HepG2 (cell line): ENCODE measurements at regions not wholly inside any gene's neighbourhood (a gene's known extent, or its start where the extent isn't known, plus 50 kb on each side); places are given as distances from the start of the nearest gene placed in this dataset.

ENCODE experiments used
- ATAC-seq: fragments of 200-7000 bp; cut with Tn5 transposase; 3 replicates; pipeline ENCODE4 v1.9.1; 2020; ENCODE audit warnings: mild to moderate bottlenecking, moderate library complexity
- BruUV-seq: library from RNA; stranded (reverse); fragments of 400-500 nt; replicated peaks from 2 replicates; lab custom pipeline; 2021; lab: Mats Ljungman, UMichigan
- CTCF ChIA-PET: fragments of 300-600 bp; formaldehyde crosslinking; extraction: SDS; loops from one replicate; lab custom pipeline; 2021; ENCODE audit warnings: low total read pairs, inconsistent platforms, low intra/inter-chr PET ratio; lab: Yijun Ruan, JAX
- POLR2A ChIA-PET: fragments of 350-600 bp; sonication (Branson Sonifier 250); formaldehyde crosslinking; loops from one replicate; lab custom pipeline; 2020; ENCODE audit warnings: antibody characterized with exemption, inconsistent platforms; lab: Yijun Ruan, JAX
- DNase-seq: peaks from one replicate; pipeline ENCODE4 v3.0.0-alpha.2; 2015; ENCODE audit warnings: low spot score
- FAIRE-seq: peaks from 3 replicates; lab custom pipeline; 2011; peaks lifted over from hg19 to GRCh38; lab: Jason Lieb, UNC
- H2AFZ ChIP-seq: one replicate; pipeline ENCODE4 v1.6.1; 2011; ENCODE audit warnings: low read length, inconsistent platforms
- H3K27ac ChIP-seq: fragments of 300-600 bp; 3 replicates; pipeline ENCODE4 v1.8.0; 2011; ENCODE audit warnings: mixed run types, mild to moderate bottlenecking, mixed read lengths, low read length, inconsistent platforms; ENCODE audit not compliant: insufficient read depth; ENCODE audit errors: extremely low read length
- H3K27me3 ChIP-seq, 2 experiments: fragments of 200-600 bp in 1 of 2; 2 replicates in 1 of 2; 3 replicates in 1 of 2; pipeline versions ENCODE4 v1.6.0 to v1.8.0; 2011; ENCODE audit warnings: low read length in 2 of 2, mild to moderate bottlenecking in 2 of 2, moderate library complexity in 2 of 2, inconsistent platforms in 1 of 2; ENCODE audit not compliant: insufficient read depth in 2 of 2, control insufficient read depth in 1 of 2
- H3K36me3 ChIP-seq, 2 experiments: fragments of 200-600 bp in 1 of 2; replicated peaks in 1 of 2; 2 replicates in 1 of 2; 3 replicates in 1 of 2; pipeline versions ENCODE4 v1.5.1 to v1.8.0; 2011; ENCODE audit warnings: low read length in 2 of 2, inconsistent platforms in 1 of 2; ENCODE audit not compliant: insufficient read depth in 2 of 2, control insufficient read depth in 1 of 2
- H3K4me1 ChIP-seq: 2 replicates; pipeline ENCODE4 v1.5.1; 2012; ENCODE audit warnings: low read length, inconsistent platforms; ENCODE audit not compliant: insufficient read depth
- H3K4me2 ChIP-seq: 2 replicates; pipeline ENCODE4 v1.6.0; 2011; ENCODE audit warnings: low read depth, low read length, inconsistent platforms
- H3K4me3 ChIP-seq, 3 experiments: fragments of 200-600 bp in 1 of 3; sonication (generic), shearing (Covaris generic) in 1 of 3; replicated peaks in 1 of 3; 2 replicates each; pipeline ENCODE4 v1.5.1; 2011 to 2016; ENCODE audit warnings: low read length in 3 of 3, inconsistent platforms in 2 of 3, low read depth in 2 of 3, mild to moderate bottlenecking in 2 of 3, control low read depth in 1 of 3, mixed read lengths in 1 of 3; ENCODE audit not compliant: insufficient read depth in 1 of 3
- H3K79me2 ChIP-seq: one replicate; pipeline ENCODE4 v1.6.1; 2011; ENCODE audit warnings: low read length, inconsistent platforms; ENCODE audit not compliant: insufficient read depth
- H3K9ac ChIP-seq: 2 replicates; pipeline ENCODE4 v1.6.0; 2011; ENCODE audit warnings: mild to moderate bottlenecking, low read depth, low read length, inconsistent platforms; ENCODE audit not compliant: insufficient read depth
- H3K9me3 ChIP-seq: 2 replicates; pipeline ENCODE4 v1.5.1; 2012; ENCODE audit warnings: mild to moderate bottlenecking, low read length
- H4K20me1 ChIP-seq: 2 replicates; pipeline ENCODE4 v1.6.0; 2011; ENCODE audit warnings: inconsistent platforms, mild to moderate bottlenecking, low read length, moderate library complexity; ENCODE audit not compliant: insufficient read depth
- ATF7 ChIP-seq, 2 experiments: fragments of 450-650 bp in 1 of 2; sonication (generic) in 1 of 2; formaldehyde crosslinking in 1 of 2; IDR thresholded peaks; 2 replicates each; pipeline versions ENCODE4 v1.4.0 to v1.6.1; 2016 to 2020; ENCODE audit warnings: antibody characterized with exemption in 1 of 2, mild to moderate bottlenecking in 1 of 2, missing genetic modification reagents in 1 of 2
- CREB1 ChIP-seq, 2 experiments: fragments of 450-650 bp in 1 of 2; IDR thresholded peaks; 2 replicates each; pipeline ENCODE4 v1.6.1; 2016 to 2017; ENCODE audit warnings: control low read depth in 1 of 2, mild to moderate bottlenecking in 1 of 2, missing compliant biosample characterization in 1 of 2, missing genetic modification characterization in 1 of 2
- MIXL1 ChIP-seq: IDR thresholded peaks from 2 replicates; pipeline ENCODE4 v1.6.1; 2016
- WGBS: methylation state at CpG from one replicate; pipeline ENCODE4 v1.1.6; 2017; ENCODE audit warnings: low lambda C conversion rate; 5-methylcytosine and 5-hydroxymethylcytosine counted together
- in situ Hi-C: cut with HindIII; loops from 2 replicates; pipeline ENCODE4 v1.10.0; 2017; ENCODE audit warnings: low pct_unique_long_range_greater_than_20kb; ENCODE audit not compliant: extremely low pct_ligation_motif_present
- intact Hi-C: fragments of 100-400 bp; cut with micrococcal nuclease; formaldehyde crosslinking; loops from one replicate; pipeline ENCODE4 v1.10.0; 2022; ENCODE audit not compliant: unreplicated experiment
- TF ChIP-seq, protein P1 (sequence below): sonication (generic); formaldehyde crosslinking; IDR thresholded peaks from 2 replicates; pipeline ENCODE4 v1.5.0; 2020; ENCODE audit warnings: missing genetic modification reagents
- TF ChIP-seq, protein P2 (sequence below): sonication (generic); formaldehyde crosslinking; IDR thresholded peaks from 2 replicates; pipeline ENCODE4 v1.5.0; 2020; ENCODE audit warnings: mild to moderate bottlenecking, missing genetic modification reagents, borderline replicate concordance
- TF ChIP-seq, protein P3 (sequence below), 2 experiments: fragments of 450-650 bp in 1 of 2; sonication (generic) in 1 of 2; formaldehyde crosslinking; IDR thresholded peaks; 2 replicates each; pipeline versions ENCODE4 v1.5.0 to v1.8.0; 2020 to 2022; ENCODE audit warnings: mild to moderate bottlenecking in 1 of 2, missing genetic modification reagents in 1 of 2

DNA sequence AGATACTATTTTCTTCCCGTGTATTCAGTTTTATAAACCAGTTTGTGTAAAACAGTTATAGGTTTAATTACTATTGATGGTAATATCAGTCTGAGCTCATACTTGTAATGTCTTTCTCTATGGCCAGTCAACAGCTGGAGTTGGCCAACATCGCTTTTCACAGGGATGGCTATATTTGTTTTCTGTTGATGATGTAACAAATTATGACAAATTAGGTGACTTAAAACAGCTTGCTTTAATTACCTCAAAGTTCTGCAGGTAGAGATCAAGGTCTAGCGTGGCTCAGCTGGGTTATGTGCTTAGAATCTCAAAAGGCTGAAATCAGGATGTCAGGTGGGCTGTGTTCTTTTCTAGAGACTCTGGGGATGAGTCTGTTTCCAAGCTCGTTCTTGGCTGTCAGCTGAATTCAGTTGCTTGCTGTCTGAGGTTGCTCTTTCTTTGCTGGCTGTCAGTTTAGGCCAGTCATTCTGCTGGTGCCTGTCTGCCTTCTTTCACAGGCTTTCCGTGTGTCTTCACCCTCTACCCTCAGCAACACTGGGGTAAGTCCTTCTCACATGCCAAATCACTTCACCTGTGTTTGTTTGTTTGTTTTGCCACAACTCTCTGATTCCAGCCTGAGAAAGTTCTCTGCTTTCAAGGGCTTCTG lies 370.2 kb upstream of the E2F7 start:
- Histone ChIP-seq H3K4me3 (no peak overlapping the region), H3K79me2 (no peaks in the 10 kb centered on the region), H3K36me3 (no peaks in the 10 kb centered on the region), H3K9ac (no peak overlapping the region), H2AFZ (no peak overlapping the region), H3K4me2 (no peak overlapping the region)
- CTCF ChIA-PET: no interaction called here
- WGBS: 6% methylated on average over 5 of the region's 5 CpGs
- peak; percentile 77 for TF ChIP-seq ATF7 (IDR thresholded peaks at IDR 0.05)
- TF ChIP-seq ATF7 (CRISPR knock-in tag; IDR thresholded peaks at IDR 0.05): no peak
- TF ChIP-seq, protein P1, sequence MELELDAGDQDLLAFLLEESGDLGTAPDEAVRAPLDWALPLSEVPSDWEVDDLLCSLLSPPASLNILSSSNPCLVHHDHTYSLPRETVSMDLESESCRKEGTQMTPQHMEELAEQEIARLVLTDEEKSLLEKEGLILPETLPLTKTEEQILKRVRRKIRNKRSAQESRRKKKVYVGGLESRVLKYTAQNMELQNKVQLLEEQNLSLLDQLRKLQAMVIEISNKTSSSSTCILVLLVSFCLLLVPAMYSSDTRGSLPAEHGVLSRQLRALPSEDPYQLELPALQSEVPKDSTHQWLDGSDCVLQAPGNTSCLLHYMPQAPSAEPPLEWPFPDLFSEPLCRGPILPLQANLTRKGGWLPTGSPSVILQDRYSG: no peak
- TF ChIP-seq, protein P2, sequence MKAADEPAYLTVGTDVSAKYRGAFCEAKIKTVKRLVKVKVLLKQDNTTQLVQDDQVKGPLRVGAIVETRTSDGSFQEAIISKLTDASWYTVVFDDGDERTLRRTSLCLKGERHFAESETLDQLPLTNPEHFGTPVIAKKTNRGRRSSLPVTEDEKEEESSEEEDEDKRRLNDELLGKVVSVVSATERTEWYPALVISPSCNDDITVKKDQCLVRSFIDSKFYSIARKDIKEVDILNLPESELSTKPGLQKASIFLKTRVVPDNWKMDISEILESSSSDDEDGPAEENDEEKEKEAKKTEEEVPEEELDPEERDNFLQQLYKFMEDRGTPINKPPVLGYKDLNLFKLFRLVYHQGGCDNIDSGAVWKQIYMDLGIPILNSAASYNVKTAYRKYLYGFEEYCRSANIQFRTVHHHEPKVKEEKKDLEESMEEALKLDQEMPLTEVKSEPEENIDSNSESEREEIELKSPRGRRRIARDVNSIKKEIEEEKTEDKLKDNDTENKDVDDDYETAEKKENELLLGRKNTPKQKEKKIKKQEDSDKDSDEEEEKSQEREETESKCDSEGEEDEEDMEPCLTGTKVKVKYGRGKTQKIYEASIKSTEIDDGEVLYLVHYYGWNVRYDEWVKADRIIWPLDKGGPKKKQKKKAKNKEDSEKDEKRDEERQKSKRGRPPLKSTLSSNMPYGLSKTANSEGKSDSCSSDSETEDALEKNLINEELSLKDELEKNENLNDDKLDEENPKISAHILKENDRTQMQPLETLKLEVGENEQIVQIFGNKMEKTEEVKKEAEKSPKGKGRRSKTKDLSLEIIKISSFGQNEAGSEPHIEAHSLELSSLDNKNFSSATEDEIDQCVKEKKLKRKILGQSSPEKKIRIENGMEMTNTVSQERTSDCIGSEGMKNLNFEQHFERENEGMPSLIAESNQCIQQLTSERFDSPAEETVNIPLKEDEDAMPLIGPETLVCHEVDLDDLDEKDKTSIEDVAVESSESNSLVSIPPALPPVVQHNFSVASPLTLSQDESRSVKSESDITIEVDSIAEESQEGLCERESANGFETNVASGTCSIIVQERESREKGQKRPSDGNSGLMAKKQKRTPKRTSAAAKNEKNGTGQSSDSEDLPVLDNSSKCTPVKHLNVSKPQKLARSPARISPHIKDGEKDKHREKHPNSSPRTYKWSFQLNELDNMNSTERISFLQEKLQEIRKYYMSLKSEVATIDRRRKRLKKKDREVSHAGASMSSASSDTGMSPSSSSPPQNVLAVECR (CRISPR knock-in tag): no peak
- TF ChIP-seq CREB1 (IDR thresholded peaks at IDR 0.05): peak; percentile 89
- TF ChIP-seq CREB1 (CRISPR knock-in tag; IDR thresholded peaks at IDR 0.05): no peak
- TF ChIP-seq, protein P3, sequence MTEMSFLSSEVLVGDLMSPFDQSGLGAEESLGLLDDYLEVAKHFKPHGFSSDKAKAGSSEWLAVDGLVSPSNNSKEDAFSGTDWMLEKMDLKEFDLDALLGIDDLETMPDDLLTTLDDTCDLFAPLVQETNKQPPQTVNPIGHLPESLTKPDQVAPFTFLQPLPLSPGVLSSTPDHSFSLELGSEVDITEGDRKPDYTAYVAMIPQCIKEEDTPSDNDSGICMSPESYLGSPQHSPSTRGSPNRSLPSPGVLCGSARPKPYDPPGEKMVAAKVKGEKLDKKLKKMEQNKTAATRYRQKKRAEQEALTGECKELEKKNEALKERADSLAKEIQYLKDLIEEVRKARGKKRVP (CRISPR knock-in tag; IDR thresholded peaks at IDR 0.05): no peak
- TF ChIP-seq MIXL1 (CRISPR knock-in tag): no peak
- TF ChIP-seq, all 625 proteins: peak for 2
- Histone ChIP-seq H3K27me3 (no peaks in the 10 kb centered on the region), H3K9me3 (no peaks in the 10 kb centered on the region), H3K4me1 (no peaks in the 10 kb centered on the region), H4K20me1 (no peaks in the 10 kb centered on the region), H3K27ac (no peak overlapping the region)
- in situ Hi-C loops (no loop called here), intact Hi-C loops (no loop called here)
- no TSS peak for BruUV-seq
- POLR2A ChIA-PET: no interaction called here
- DNase-seq (no peak), ATAC-seq (no peak), FAIRE-seq (no peak)
